HPDE6-E6E7 (cell line): ENCODE measurements at regions not wholly inside any gene's neighbourhood (a gene's known extent, or its start where the extent isn't known, plus 50 kb on each side); places are given as distances from the start of the nearest gene placed in this dataset.

Experiments
- DNase-seq: peaks from one replicate; pipeline ENCODE4 v3.0.0; 2011; ENCODE audit warnings: missing footprints; ENCODE audit errors: extremely low spot score

- DNase-seq = no peak
Observed at GRCh38 chr3:3560591-3561311, 238.5 kb upstream of the LRRN1 start.

- DNase-seq = no peak
Observed at GRCh38 chr3:3559786-3560185, 239.4 kb upstream of the LRRN1 start.

DNA sequence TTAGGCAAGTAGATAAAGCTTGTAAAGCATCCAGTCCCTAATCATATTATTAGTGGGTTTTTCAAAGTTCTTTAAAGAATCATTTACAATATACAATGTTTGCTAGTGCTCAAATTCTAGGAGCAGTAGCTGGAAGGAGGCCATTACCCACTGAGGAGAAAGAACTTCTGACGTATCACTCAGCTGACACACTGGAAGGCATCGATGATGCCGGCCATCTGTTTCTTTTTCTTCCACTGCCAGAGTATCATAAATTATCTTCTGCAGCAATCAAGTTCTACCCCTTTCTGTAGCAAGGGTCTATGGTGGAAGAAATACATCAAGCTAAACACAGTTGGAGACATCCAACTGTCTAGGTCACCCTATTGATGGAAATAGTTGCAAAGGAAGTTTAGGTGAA, 243.2 kb upstream of the LRRN1 start:
- DNase-seq = no peak

- DNase-seq = no peak
Observed at GRCh38 chr3:3553236-3553635, 246.0 kb upstream of the LRRN1 start.

DNA sequence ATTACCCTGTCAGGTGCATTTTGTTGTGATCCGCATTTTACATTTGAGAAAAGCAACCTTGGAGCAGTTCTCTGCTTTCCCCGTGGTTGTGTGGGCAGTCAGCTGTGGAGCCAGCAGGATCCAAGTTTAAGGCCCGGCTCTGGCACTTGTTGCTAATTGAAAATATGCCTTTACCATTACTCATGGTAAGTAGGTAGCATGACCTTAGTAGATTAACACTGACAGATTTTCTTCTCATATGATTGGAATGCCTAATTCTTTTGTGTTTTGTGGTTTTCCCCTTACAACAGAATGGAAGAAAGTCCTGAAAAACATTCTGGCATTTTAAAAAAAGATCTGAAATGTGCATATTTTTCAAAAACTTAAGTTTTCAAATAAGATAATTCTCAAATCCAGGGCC, 246.5 kb upstream of the LRRN1 start:
- DNase-seq = no peak

DNA sequence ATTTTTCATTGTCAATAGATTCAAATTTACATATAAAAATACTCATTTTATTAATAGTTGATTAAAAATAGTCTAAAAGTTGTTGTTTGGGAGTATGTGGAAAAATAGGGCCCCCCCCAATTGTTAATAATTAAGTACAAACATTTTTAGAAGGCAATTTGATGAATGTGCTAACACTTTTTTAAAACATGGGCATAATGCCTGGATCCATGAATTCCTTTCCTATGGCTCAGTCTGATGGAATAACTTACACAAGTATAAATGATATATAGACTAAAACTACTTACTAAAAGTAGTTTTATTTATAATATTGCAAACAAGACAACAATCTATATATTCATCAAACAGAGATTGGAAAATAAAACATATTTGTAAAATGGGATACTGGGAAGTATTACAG, 247.2 kb upstream of the LRRN1 start:
- no peak for DNase-seq

- no peak for DNase-seq
Observed at GRCh38 chr3:3545360-3545759, 253.9 kb upstream of the LRRN1 start.

DNA sequence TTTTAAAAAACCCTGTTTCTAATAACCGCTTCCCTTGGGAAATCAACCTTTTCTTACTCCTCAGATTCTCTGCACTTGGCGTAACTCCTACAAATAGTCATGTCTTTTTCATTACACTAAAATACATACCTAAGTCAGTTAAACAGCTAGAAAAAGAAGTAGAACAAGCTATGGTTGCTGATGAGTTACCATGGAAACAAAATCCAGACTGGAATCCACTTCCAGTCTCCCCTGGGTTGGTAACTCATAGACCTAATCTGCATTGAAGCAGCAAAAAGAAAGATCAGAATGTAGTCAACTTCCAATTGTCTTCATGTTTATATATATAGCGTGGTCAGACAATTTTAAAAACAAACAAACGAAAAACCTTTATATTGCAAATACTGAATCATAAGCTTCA, 260.8 kb upstream of the LRRN1 start:
- no peak for DNase-seq

DNA sequence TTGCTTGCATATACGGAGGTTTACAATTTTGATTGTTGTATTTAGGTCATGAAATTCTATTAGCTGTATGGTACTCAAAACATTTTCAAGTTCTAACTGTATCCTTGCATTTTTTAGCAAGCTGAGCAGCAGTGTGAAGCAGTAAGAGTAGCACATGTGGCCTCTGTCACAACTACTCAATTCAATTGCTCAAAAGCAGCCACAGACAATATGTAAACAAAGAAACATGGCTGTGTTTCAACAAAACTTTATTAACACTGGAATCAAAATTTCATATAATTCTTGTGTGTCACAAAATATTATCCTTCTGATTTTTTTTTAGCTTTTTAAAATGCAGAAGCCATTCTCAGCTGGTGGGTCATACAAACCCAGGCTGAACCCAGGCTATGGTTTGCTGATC, 266.7 kb upstream of the LRRN1 start:
- no peak for DNase-seq

DNA sequence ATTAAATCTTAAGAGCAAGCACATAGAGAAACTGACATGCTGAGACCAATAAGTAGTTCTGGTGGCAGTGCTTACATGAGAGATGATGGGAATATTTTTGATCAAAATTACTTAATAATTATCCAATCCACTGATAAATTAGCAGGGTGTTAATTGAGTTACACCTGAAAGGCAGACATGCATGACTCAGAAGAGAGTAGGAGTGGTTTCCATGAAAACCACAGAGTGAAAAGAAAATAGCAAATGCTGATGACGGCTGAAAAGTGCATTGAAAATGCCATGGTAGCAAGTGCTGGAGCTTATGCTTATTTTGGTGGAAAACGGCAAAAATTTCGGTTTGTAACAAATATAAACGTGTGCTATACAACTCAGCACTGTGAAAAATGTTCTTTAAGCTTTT, 267.8 kb upstream of the LRRN1 start:
- no peak for DNase-seq

GRCh38 chr3:3519266-3519665, 280.0 kb upstream of the LRRN1 start:
- DNase-seq = no peak

- DNase-seq = no peak
Observed at GRCh38 chr3:3516996-3517395, 282.2 kb upstream of the LRRN1 start.

DNA sequence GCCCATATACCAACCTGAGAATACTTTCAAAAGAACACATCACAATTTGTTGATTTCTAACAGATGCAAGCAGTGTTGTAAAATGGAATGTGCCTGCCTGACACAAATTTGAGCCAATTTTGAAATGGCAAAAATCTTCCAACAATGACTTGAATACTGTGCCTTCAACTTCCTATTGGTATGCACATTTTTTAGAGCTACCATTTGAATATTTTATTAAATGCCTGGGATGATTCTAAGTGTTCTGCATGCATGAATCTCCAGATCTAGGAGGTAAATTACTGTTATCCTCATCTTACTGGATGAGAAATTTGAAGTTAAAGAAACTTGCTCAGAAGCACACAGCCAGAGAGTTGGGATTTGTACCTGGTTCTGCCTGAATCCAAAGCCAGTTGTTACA, 282.8 kb upstream of the LRRN1 start:
- no peak for DNase-seq

DNA sequence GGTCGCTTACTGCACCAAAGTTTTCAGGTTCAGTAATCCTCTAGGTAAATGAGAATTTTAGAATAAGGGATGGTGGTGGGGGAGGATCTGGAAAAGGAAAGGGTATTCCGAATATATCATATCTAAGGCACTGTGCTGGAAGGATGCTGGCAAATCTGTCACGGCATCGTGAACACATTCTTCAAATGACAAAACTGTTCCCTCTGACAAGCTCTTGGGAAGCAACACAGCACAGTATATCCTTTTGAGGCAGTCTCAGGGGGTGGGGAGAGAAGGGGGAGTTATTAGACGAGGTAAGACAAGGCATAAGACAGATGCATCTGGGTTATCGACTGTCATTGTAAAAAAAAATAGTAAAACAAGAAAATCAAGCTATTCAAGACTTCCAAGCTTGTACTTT, 289.6 kb upstream of the LRRN1 start:
- DNase-seq = no peak

GRCh38 chr3:3504686-3505085, 294.5 kb upstream of the LRRN1 start:
- DNase-seq = no peak

GRCh38 chr3:3503411-3503810, 295.8 kb upstream of the LRRN1 start:
- DNase-seq = no peak

- DNase-seq = no peak
Observed at GRCh38 chr3:3499987-3500386, 299.2 kb upstream of the LRRN1 start.

GRCh38 chr3:3499012-3499562, 300.1 kb upstream of the LRRN1 start:
- DNase-seq = no peak

GRCh38 chr3:3495611-3496010, 303.6 kb upstream of the LRRN1 start:
- DNase-seq = no peak

- no peak for DNase-seq
Observed at GRCh38 chr3:3476669-3477068, 297.2 kb upstream of the CRBN start.

GRCh38 chr3:3468596-3468995, 289.1 kb upstream of the CRBN start:
- DNase-seq = no peak

DNA sequence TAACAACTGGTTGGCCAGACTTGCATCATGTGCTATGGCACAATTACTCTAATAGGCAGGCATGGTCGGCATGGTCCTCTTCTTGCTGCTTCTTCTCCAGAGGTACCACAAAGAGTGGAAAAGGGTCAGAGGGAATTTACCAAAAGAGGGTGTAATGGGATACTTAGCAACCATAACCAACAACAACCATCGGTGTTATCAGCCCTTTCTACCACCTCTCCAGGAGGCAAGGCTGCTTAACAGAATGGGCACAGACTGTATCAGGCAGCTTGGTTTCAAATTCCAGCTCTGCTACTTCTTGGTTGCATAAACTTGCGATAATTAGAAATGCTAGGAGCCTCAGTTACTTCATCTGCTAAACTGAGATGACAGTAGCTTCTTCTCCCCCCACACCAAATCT, 284.6 kb upstream of the CRBN start:
- DNase-seq = no peak

DNA sequence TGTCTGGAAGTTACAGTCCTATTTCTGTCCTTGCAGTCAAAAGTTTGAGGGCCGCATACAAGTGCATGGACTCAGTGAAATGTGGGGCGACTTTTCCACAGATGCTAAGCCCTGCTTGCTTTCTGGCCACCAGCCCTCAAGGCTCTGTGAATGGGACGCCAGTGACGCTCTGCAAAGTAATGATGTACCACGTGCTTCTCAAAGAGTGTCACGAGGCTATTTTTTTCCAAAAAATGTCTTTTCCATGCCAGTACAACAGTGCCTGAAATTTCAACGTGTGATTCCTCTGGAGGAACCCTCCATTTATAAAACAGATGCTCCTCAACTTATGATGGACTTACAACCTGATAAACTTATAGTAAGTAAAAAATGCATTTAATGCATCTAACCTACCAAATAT, 281.8 kb upstream of the CRBN start:
- DNase-seq = no peak

- no peak for DNase-seq
Observed at GRCh38 chr3:3448468-3448867, 269.0 kb upstream of the CRBN start.
